HT1080 (cell line): ENCODE measurements at regions not wholly inside any gene's neighbourhood (a gene's known extent, or its start where the extent isn't known, plus 50 kb on each side); places are given as distances from the start of the nearest gene placed in this dataset.

ENCODE experiments used
- DNase-seq: peaks from one replicate; pipeline ENCODE4 v3.0.0-alpha.2; 2015; ENCODE audit warnings: low read depth

GRCh38 chr3:102599819-102600576, 165.2 kb downstream of the ZPLD1 start:
- DNase-seq = no peak

GRCh38 chr3:102605153-102605552, 170.3 kb downstream of the ZPLD1 start:
- DNase-seq = no peak

- no peak for DNase-seq
These were observed 174.1 kb downstream of the ZPLD1 start for GRCh38 chr3:102608875-102609274.

- no peak for DNase-seq
These were observed 179.3 kb downstream of the ZPLD1 start for GRCh38 chr3:102614021-102614569.

GRCh38 chr3:102614585-102614984, 179.8 kb downstream of the ZPLD1 start:
- DNase-seq = no peak

- DNase-seq = no peak
These were observed 182.6 kb downstream of the ZPLD1 start for GRCh38 chr3:102617381-102617780.

- no peak for DNase-seq
These were observed 184.5 kb downstream of the ZPLD1 start for GRCh38 chr3:102619361-102619760.

- no peak for DNase-seq
These were observed 195.1 kb downstream of the ZPLD1 start for GRCh38 chr3:102629943-102630342.

GRCh38 chr3:102630531-102630930, 195.7 kb downstream of the ZPLD1 start:
- DNase-seq = no peak

- no peak for DNase-seq
These were observed 208.7 kb downstream of the ZPLD1 start for GRCh38 chr3:102643546-102643945.

GRCh38 chr3:102646557-102646956, 211.7 kb downstream of the ZPLD1 start:
- DNase-seq = no peak

- no peak for DNase-seq
These were observed 225.8 kb downstream of the ZPLD1 start for GRCh38 chr3:102660653-102661052.

GRCh38 chr3:102661707-102662497, 227.1 kb downstream of the ZPLD1 start:
- DNase-seq = no peak

- no peak for DNase-seq
These were observed 227.6 kb downstream of the ZPLD1 start for GRCh38 chr3:102662498-102662772.

GRCh38 chr3:102664126-102664525, 229.3 kb downstream of the ZPLD1 start:
- DNase-seq = no peak

GRCh38 chr3:102665183-102665582, 230.4 kb downstream of the ZPLD1 start:
- no peak for DNase-seq

GRCh38 chr3:102668247-102668646, 233.4 kb downstream of the ZPLD1 start:
- DNase-seq = no peak

GRCh38 chr3:102670986-102671385, 236.2 kb downstream of the ZPLD1 start:
- no peak for DNase-seq

- DNase-seq = no peak
These were observed 237.5 kb downstream of the ZPLD1 start for GRCh38 chr3:102672305-102672704.

- peak; percentile 58 for DNase-seq
These were observed 238.7 kb downstream of the ZPLD1 start for GRCh38 chr3:102673271-102674115.

GRCh38 chr3:102674284-102674683, 239.5 kb downstream of the ZPLD1 start:
- no peak for DNase-seq

GRCh38 chr3:102676424-102676823, 241.6 kb downstream of the ZPLD1 start:
- DNase-seq = no peak
